CD14-positive monocyte (primary cell): ENCODE measurements at regions not wholly inside any gene's neighbourhood (a gene's known extent, or its start where the extent isn't known, plus 50 kb on each side); places are given as distances from the start of the nearest gene placed in this dataset.

Experiments
- DNase-seq, 3 donors: peaks; one replicate each; pipeline ENCODE4 v3.0.0-alpha.2; 2011 to 2022
- H2AFZ ChIP-seq: 2 replicates; pipeline ENCODE4 v1.6.0; 2012; ENCODE audit warnings: mild to moderate bottlenecking, low read depth, low read length, inconsistent platforms; ENCODE audit not compliant: insufficient read depth, poor library complexity, severe bottlenecking
- H3K27ac ChIP-seq, 2 donors: 1 replicate in 1 of 2; 2 replicates in 1 of 2; pipeline ENCODE4 v1.5.1; 2012 to 2013; ENCODE audit warnings: low read length in 2 of 2, control low read depth in 1 of 2, inconsistent platforms in 1 of 2, low read depth in 1 of 2, mild to moderate bottlenecking in 1 of 2
- H3K27me3 ChIP-seq, 2 donors: one replicate each; pipeline versions ENCODE4 v1.6.0 to v1.6.1; 2011 to 2013; ENCODE audit warnings: low read length in 2 of 2; ENCODE audit not compliant: control insufficient read depth in 2 of 2, insufficient read depth in 2 of 2
- H3K36me3 ChIP-seq, 2 donors: replicated peaks in 1 of 2; 1 replicate in 1 of 2; 2 replicates in 1 of 2; pipeline versions ENCODE4 v1.5.1 to v1.6.1; 2012 to 2013; ENCODE audit warnings: low read length in 2 of 2, control low read depth in 1 of 2, inconsistent platforms in 1 of 2, mild to moderate bottlenecking in 1 of 2; ENCODE audit not compliant: insufficient read depth in 2 of 2, control insufficient read depth in 1 of 2
- H3K4me1 ChIP-seq, 2 donors: 1 replicate in 1 of 2; 2 replicates in 1 of 2; pipeline versions ENCODE4 v1.5.1 to v1.6.1; 2012 to 2013; ENCODE audit warnings: low read length in 2 of 2, control low read depth in 1 of 2, inconsistent platforms in 1 of 2, mild to moderate bottlenecking in 1 of 2, moderate library complexity in 1 of 2; ENCODE audit not compliant: insufficient read depth in 2 of 2, control insufficient read depth in 1 of 2
- H3K4me2 ChIP-seq: replicated peaks from 2 replicates; pipeline ENCODE3; 2012; ENCODE audit warnings: low read length, moderate library complexity, mild to moderate bottlenecking; ENCODE audit not compliant: poor library complexity, severe bottlenecking; ENCODE audit errors: extremely low read depth
- H3K4me3 ChIP-seq, 3 experiments: fragments of 200-600 bp in 1 of 3; sonication (generic) in 1 of 3; replicated peaks in 1 of 3; 1 replicate in 2 of 3; 2 replicates in 1 of 3; pipeline ENCODE4 v1.5.1; 2011 to 2013; ENCODE audit warnings: low read length in 3 of 3, mild to moderate bottlenecking in 3 of 3, control low read depth in 2 of 3, low read depth in 2 of 3, inconsistent platforms in 1 of 3, moderate library complexity in 1 of 3
- H3K79me2 ChIP-seq: 2 replicates; pipeline ENCODE4 v1.6.0; 2012; ENCODE audit warnings: mild to moderate bottlenecking, control low read depth, inconsistent platforms, low read length, moderate library complexity; ENCODE audit not compliant: insufficient read depth
- H3K9ac ChIP-seq: 2 replicates; pipeline ENCODE4 v1.6.0; 2017; ENCODE audit warnings: low read length, mild to moderate bottlenecking; ENCODE audit not compliant: insufficient read depth, poor library complexity, severe bottlenecking
- H3K9me3 ChIP-seq, 2 donors: replicated peaks in 1 of 2; 1 replicate in 1 of 2; 2 replicates in 1 of 2; pipeline versions ENCODE4 v1.5.1 to v1.6.1; 2012 to 2013; ENCODE audit warnings: low read length in 2 of 2, control low read depth in 1 of 2; ENCODE audit not compliant: control insufficient read depth in 1 of 2, insufficient read depth in 1 of 2
- H4K20me1 ChIP-seq: 2 replicates; pipeline ENCODE4 v1.6.0; 2012; ENCODE audit warnings: mild to moderate bottlenecking, low read length, control low read depth, moderate library complexity; ENCODE audit not compliant: insufficient read depth
- H3K27ac Mint-ChIP-seq, 7 donors: one replicate each; pipeline ENCODE4 v1.8.0; 2020; ENCODE audit warnings: mild to moderate bottlenecking in 7 of 7, mixed read lengths in 7 of 7, moderate library complexity in 6 of 7, inconsistent platforms in 2 of 7
- H3K27me3 Mint-ChIP-seq, 3 donors: one replicate each; pipeline ENCODE4 v1.8.0; 2021 to 2022; ENCODE audit warnings: low read depth in 3 of 3, mild to moderate bottlenecking in 3 of 3, mixed read lengths in 3 of 3, moderate library complexity in 3 of 3, inconsistent platforms in 1 of 3
- H3K36me3 Mint-ChIP-seq, 2 donors: one replicate each; pipeline ENCODE4 v1.8.0; 2020; ENCODE audit warnings: mixed read lengths in 2 of 2, inconsistent platforms in 1 of 2, mild to moderate bottlenecking in 1 of 2
- H3K4me1 Mint-ChIP-seq: one replicate; pipeline ENCODE4 v1.8.0; 2020; ENCODE audit warnings: mild to moderate bottlenecking, mixed read lengths
- H3K4me3 Mint-ChIP-seq, 2 donors: one replicate each; pipeline ENCODE4 v1.8.0; 2020; ENCODE audit warnings: mild to moderate bottlenecking in 2 of 2, mixed read lengths in 2 of 2, moderate library complexity in 1 of 2
- H3K9me3 Mint-ChIP-seq, 7 donors: one replicate each; pipeline ENCODE4 v1.8.0; 2020 to 2022; ENCODE audit warnings: mixed read lengths in 7 of 7, mild to moderate bottlenecking in 6 of 7, moderate library complexity in 6 of 7, inconsistent platforms in 2 of 7
- CTCF ChIP-seq: fragments of 200-600 bp; IDR thresholded peaks from one replicate; pipeline ENCODE4 v1.8.0; 2022; ENCODE audit warnings: antibody characterized with exemption, mild to moderate bottlenecking
- WGBS: methylation state at CpG from one replicate; pipeline ENCODE4 v1.1.5; 2013; ENCODE audit warnings: missing lambda C conversion rate; ENCODE audit not compliant: insufficient coverage; 5-methylcytosine and 5-hydroxymethylcytosine counted together
- intact Hi-C, 2 donors: fragments of 100-400 bp; cut with micrococcal nuclease; formaldehyde crosslinking; loops; one replicate each; pipeline versions ENCODE4 v1.15.0 to v1.15.1; 2023

GRCh38 chr2:145324748-145325147, 804.8 kb upstream of the ZEB2 start:
- Histone ChIP-seq H3K9ac (no peak overlapping the region), H3K9me3 (no peaks in the 10 kb centered on the region), H3K4me3 (no peak overlapping the region), H3K27me3 (peaks cover 4 to 7% of the 10 kb centered on the region in 2 donors), H3K27ac (no peak overlapping the region), H2AFZ (no peak overlapping the region), H4K20me1 (no peaks in the 10 kb centered on the region), H3K79me2 (no peaks in the 10 kb centered on the region), H3K36me3 (no peaks in the 10 kb centered on the region), H3K4me2 (no peak overlapping the region), H3K4me1 (no peaks in the 10 kb centered on the region)
- no peaks in the 10 kb centered on the region for H3K36me3 Mint-ChIP-seq
- intact Hi-C loops, result no loop called here
- no peaks in the 10 kb centered on the region for H3K4me1 Mint-ChIP-seq
- H3K27me3 Mint-ChIP-seq, result peaks cover 4 to 7% (median 7%) of the 10 kb centered on the region in 3 donors
- no peak for TF ChIP-seq CTCF
- DNase-seq, result no peak
- WGBS, result no CpG with 5 or more reads among the region's 1 CpG
- no peak overlapping the region for H3K27ac Mint-ChIP-seq
- no peak overlapping the region for H3K4me3 Mint-ChIP-seq
- H3K9me3 Mint-ChIP-seq, result peaks cover 0 to 2% (median 0%) of the 10 kb centered on the region in 7 donors

GRCh38 chr2:145323512-145323911, 803.6 kb upstream of the ZEB2 start:
- Histone ChIP-seq H3K36me3 (no peaks in the 10 kb centered on the region), H3K9ac (no peak overlapping the region), H3K4me3 (no peak overlapping the region), H3K4me1 (no peaks in the 10 kb centered on the region), H2AFZ (no peak overlapping the region), H3K4me2 (no peak overlapping the region), H3K27me3 (peaks cover 4 to 7% of the 10 kb centered on the region in 2 donors), H3K27ac (no peak overlapping the region), H4K20me1 (no peaks in the 10 kb centered on the region), H3K9me3 (no peaks in the 10 kb centered on the region), H3K79me2 (no peaks in the 10 kb centered on the region)
- Mint-ChIP-seq H3K4me1 (no peaks in the 10 kb centered on the region), H3K27me3 (peaks cover 1 to 8% (median 7%) of the 10 kb centered on the region in 3 donors), H3K27ac (no peak overlapping the region), H3K9me3 (peaks cover 0 to 2% (median 0%) of the 10 kb centered on the region in 7 donors), H3K36me3 (no peaks in the 10 kb centered on the region), H3K4me3 (peak overlapping the region in 1 of 2 donors; percentile 47)
- intact Hi-C loops, result no loop called here
- no peak for TF ChIP-seq CTCF
- WGBS, result no CpG with 5 or more reads among the region's 2 CpGs
- DNase-seq, result no peak
